Choroid plexus epithelial cell (primary cell): ENCODE measurements at regions not wholly inside any gene's neighbourhood (a gene's known extent, or its start where the extent isn't known, plus 50 kb on each side); places are given as distances from the start of the nearest gene placed in this dataset.

ENCODE experiments used
- DNase-seq: peaks from one replicate; pipeline ENCODE4 v3.0.0-alpha.2; 2010; ENCODE audit warnings: low read depth
- H3K4me3 ChIP-seq: 2 replicates; pipeline ENCODE4 v1.5.1; 2011; ENCODE audit warnings: low read depth, mild to moderate bottlenecking, control low read depth, low read length, moderate library complexity
- CTCF ChIP-seq: conservative IDR thresholded peaks from 2 replicates; pipeline ENCODE4 v1.5.1; 2011; ENCODE audit warnings: low read depth, mild to moderate bottlenecking, control low read depth, inconsistent platforms, low read length, moderate library complexity

GRCh38 chr4:35151816-35152572 lies 1092.3 kb downstream of the ARAP2 start:
- no peak for DNase-seq
- H3K4me3 ChIP-seq, result no peak overlapping the region
- TF ChIP-seq CTCF, result peak; percentile 10

- H3K4me3 ChIP-seq, result no peak overlapping the region
- no peak for DNase-seq
- no peak for TF ChIP-seq CTCF
These were observed 1081.1 kb downstream of the ARAP2 start for GRCh38 chr4:35163168-35163567.

DNA sequence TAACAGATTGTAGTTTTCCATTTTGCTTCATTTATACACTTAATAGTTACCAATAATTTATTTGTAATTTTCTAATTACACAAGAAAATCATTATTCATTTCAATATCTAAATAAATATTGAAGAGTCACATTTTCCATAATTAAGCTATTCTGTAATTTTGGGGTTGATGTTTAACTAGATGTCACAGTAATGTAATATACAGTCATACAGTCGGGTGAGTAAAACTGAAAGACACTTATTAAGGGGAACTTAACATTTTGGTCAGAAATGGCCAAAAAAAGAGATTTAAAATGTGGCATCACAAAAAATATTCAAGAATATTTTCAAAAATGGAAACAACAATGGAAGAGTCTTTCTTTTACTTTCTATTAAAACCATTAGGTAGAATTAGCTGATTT lies 1080.3 kb downstream of the ARAP2 start:
- no peak overlapping the region for H3K4me3 ChIP-seq
- no peak for DNase-seq
- TF ChIP-seq CTCF, result no peak

DNA sequence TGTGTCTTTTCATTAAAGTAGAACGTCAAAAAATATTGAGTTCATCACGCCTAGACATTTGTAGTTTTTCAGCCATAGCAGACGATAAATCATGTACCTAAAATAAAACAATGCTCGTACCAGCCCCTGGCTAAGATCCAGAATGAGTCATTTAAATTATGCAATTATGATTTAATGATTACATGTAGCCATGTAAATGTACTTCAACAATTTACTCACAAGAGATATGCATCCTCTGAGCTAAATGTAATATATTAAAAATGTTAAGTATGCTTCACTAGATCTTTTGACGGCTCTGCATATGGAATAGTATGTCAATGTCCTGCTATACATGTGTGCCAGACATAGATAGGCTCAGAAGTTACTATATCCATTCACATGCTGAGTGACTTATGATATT lies 1077.8 kb downstream of the ARAP2 start:
- no peak for TF ChIP-seq CTCF

DNA sequence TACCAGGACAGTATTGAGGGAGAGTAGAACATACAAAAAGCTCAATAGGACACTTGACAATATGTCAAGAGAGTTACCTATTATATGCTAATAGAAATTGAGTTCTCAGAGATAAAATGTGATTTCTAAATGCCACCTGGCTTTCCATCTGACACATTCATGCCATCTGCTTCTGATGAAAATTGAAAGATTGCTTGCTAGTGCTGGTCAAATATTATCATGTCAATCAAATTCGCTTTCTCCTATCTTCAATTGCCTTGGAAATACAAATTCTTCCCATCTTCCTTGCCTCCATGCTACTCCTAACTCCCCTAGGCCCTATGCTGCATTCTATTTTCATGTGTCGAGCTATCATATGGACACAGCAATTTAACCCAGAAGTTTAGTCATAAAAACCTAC lies 1076.9 kb downstream of the ARAP2 start:
- no peak for TF ChIP-seq CTCF
- H3K4me3 ChIP-seq, result no peak overlapping the region
- DNase-seq, result no peak

More for the DNA sequence above, 1077.8 kb downstream of the ARAP2 start:
- no peak overlapping the region for H3K4me3 ChIP-seq
- no peak for DNase-seq

DNA sequence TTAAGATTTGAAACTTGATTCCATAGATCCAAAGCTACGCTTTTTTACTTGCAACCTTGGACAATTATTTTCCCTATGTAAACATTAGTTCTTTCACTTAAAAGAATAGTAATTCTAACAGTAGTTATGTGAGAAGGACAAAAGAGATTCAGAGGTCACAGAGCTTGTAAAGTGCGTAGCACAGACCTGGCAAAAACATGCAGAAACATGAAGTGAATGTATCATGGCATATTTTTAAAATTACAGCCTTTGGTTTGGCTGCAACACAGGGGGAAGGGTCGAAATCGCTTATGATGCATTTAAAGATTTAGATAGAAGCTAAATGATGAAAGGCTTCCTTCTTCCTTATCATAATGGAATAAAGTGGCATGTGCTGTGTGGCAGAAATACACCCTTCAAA lies 1068.8 kb downstream of the ARAP2 start:
- DNase-seq, result no peak
- no peak overlapping the region for H3K4me3 ChIP-seq
- TF ChIP-seq CTCF, result no peak

GRCh38 chr4:35175894-35176293 lies 1068.4 kb downstream of the ARAP2 start:
- DNase-seq, result no peak

More at GRCh38 chr4:35175894-35176293, 1068.4 kb downstream of the ARAP2 start:
- H3K4me3 ChIP-seq, result no peak overlapping the region
- no peak for TF ChIP-seq CTCF
